Small intestine (tissue), 7 donors: ENCODE measurements at regions not wholly inside any gene's neighbourhood (a gene's known extent, or its start where the extent isn't known, plus 50 kb on each side); places are given as distances from the start of the nearest gene placed in this dataset.

Experiments used
- DNase-seq, 2 donors: peaks; one replicate each; pipeline versions ENCODE4 v3.0.0 to v3.0.0-alpha.2; 2013
- FAIRE-seq: peaks from 2 replicates; lab custom pipeline; 2012; peaks lifted over from hg19 to GRCh38; lab: Jason Lieb, UNC
- H3K27ac ChIP-seq, 3 donors: one replicate each; pipeline ENCODE4 v1.5.1; 2013; ENCODE audit warnings: low read length in 2 of 3, mild to moderate bottlenecking in 2 of 3, control low read depth in 1 of 3, inconsistent platforms in 1 of 3, low read depth in 1 of 3, moderate library complexity in 1 of 3
- H3K27me3 ChIP-seq, 3 donors: one replicate each; pipeline ENCODE4 v1.6.1; 2013; ENCODE audit warnings: low read length in 3 of 3, inconsistent platforms in 1 of 3; ENCODE audit not compliant: control insufficient read depth in 3 of 3, insufficient read depth in 3 of 3
- H3K36me3 ChIP-seq, 3 donors: one replicate each; pipeline ENCODE4 v1.6.1; 2013; ENCODE audit warnings: low read length in 3 of 3, inconsistent platforms in 1 of 3, low read depth in 1 of 3, mild to moderate bottlenecking in 1 of 3, moderate library complexity in 1 of 3; ENCODE audit not compliant: control insufficient read depth in 3 of 3, insufficient read depth in 2 of 3
- H3K4me1 ChIP-seq, 3 donors: one replicate each; pipeline ENCODE4 v1.6.1; 2013; ENCODE audit warnings: low read length in 2 of 3, inconsistent platforms in 1 of 3, low read depth in 1 of 3, mild to moderate bottlenecking in 1 of 3, moderate library complexity in 1 of 3; ENCODE audit not compliant: control insufficient read depth in 3 of 3, insufficient read depth in 2 of 3
- H3K4me3 ChIP-seq, 3 donors: one replicate each; pipeline ENCODE4 v1.5.1; 2013; ENCODE audit warnings: low read length in 3 of 3, control low read depth in 1 of 3, inconsistent platforms in 1 of 3, low read depth in 1 of 3, mild to moderate bottlenecking in 1 of 3, moderate library complexity in 1 of 3
- H3K9me3 ChIP-seq, 2 donors: one replicate each; pipeline ENCODE4 v1.6.1; 2013; ENCODE audit warnings: low read depth in 1 of 2, low read length in 1 of 2; ENCODE audit not compliant: control insufficient read depth in 2 of 2, insufficient read depth in 1 of 2
- WGBS, 3 donors: extraction: QIAGEN DNeasy Blood & Tissue Kit; methylation state at CpG; one replicate each; pipeline ENCODE4 v1.1.7; 2013; 5-methylcytosine and 5-hydroxymethylcytosine counted together
- donor health status: healthy with polysubstance abuse.
- donor health status: control.
- donor health status: control.
- donor health status: Bipolar disorder and iron deficiency.
- donor health status: healthy.

DNA sequence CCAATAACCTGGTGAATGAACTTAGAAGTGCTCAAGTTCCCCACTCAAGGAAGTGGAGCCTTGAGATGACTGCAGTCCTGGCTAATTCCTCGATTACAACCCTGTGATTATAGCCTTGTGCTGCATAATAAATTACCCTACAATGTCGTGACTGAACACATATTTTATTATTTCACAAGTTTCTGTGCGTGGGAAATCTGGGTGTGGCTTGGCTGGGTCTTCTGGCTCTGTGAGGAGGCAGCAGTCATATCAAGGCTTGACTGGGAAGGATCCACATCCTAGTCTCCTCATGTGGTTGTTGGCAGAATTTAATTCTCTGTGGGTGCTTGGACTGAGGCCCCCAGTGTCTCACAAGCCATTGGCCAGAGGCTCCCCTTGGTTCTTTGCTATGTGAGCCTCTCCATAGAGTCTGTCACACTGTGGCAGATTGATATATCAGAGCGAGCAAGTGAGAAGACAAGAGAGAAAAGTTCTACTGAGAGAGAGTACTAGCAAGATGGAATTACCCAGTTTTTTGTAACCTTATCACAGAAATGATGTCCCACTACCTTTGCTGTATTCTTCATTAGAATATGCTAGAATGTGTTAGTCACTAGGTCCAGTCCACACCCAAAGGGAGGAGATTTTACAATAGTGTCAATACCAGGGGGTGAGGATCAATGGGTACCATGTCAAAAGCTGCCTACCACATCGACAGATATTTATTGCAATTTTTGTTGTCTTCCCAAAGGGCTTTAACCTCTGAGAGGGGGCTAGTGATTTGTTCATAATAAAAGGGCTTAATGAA is 102.8 kb upstream of the TBC1D5 start:
- no peak for DNase-seq
- H3K36me3 ChIP-seq = no peaks in the 10 kb centered on the region
- no peaks in the 10 kb centered on the region for H3K9me3 ChIP-seq
- 27 to 48% (median 33%) methylated on average over 5 of the region's 5 CpGs for WGBS, 3 donors
- H3K4me3 ChIP-seq = no peak overlapping the region
- no peaks in the 10 kb centered on the region for H3K27me3 ChIP-seq
- H3K27ac ChIP-seq = no peak overlapping the region
- H3K4me1 ChIP-seq = no peaks in the 10 kb centered on the region
- no peak for FAIRE-seq

DNA sequence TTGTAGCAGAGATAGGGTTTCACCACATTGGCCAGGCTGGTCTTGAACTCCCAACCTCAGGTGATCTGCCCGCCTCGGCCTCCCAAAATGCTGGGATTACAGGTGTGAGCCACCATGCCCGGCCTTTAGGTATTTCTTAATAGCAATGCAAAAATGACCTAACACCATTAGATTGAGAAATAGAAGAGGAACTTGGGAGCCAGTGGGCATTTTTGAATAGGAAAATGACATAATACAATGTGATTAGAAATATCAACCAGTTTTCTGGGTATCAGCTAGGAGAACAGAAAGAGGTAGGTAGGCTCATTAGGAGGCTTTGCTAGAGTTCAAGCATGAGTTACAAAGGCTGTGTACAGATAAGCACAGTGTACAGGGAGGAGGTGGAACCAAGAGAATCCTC is 101.8 kb upstream of the TBC1D5 start:
- 97 to 99% (median 98%) methylated on average over 3 of the region's 3 CpGs for WGBS, 3 donors
- FAIRE-seq (no peak), DNase-seq (no peak)
- no peaks in the 10 kb centered on the region for H3K36me3 ChIP-seq
- H3K4me1 ChIP-seq = no peaks in the 10 kb centered on the region
- H3K4me3 ChIP-seq = no peak overlapping the region
- H3K27ac ChIP-seq = no peak overlapping the region
- H3K9me3 ChIP-seq = no peaks in the 10 kb centered on the region
- H3K27me3 ChIP-seq = no peaks in the 10 kb centered on the region

DNA sequence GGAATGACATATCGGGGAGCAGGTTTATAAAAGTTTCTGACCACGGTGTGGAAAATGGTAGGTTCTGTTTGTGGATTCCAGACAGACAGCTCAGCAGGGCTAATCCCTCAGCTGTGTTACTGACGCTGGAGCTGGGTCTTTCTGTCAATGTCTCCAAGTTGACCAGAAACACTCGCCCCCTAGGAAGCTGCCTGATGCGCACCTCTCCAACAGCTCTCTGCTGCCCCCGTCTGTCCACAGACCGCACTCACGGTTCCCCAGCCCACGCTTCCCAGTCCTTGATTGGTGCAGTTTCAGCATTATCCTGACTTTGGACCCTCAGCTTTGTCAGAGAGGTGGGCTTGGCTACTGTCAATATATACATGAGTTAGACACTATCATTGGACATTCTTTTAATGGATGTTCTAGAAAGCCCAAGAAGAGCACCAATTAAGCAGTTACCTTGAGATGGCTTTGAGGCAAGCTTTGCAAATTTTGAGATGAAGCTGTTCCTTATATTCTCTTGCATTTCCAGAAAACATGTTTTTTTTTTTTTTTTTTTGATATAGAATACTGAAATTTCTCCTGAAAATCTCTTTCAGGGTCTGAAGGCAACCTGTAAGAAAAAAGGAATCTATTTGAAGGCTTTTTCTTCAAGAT is 98.9 kb upstream of the TBC1D5 start:
- H3K27ac ChIP-seq = no peak overlapping the region
- FAIRE-seq (no peak), DNase-seq (peak; percentile 51 to 67)
- no peaks in the 10 kb centered on the region for H3K36me3 ChIP-seq
- 12 to 14% (median 12%) methylated on average over 9 of the region's 9 CpGs for WGBS, 3 donors
- H3K4me3 ChIP-seq = no peak overlapping the region
- no peaks in the 10 kb centered on the region for H3K27me3 ChIP-seq
- no peaks in the 10 kb centered on the region for H3K9me3 ChIP-seq
- no peaks in the 10 kb centered on the region for H3K4me1 ChIP-seq

DNA sequence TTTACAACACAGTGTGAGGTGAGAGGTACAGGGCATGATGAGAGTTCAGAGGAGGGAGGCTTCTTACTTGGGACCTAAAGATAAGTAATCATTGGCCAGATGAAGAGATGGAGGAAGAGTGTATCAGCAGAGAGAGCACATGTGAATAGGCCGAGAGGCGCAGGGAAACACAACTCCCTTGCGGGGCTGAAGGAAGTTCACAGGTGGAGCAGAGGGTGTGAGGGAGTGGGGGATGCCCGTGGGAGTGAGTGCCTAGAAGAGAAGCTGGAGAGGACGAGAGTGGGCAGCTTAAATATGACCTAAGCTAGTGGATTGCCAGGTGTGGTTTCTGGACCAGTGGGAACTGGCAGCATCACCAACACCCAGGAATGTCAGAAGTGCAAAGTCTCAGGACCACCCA is 98.2 kb upstream of the TBC1D5 start:
- FAIRE-seq (no peak), DNase-seq (no peak)
- H3K36me3 ChIP-seq = no peaks in the 10 kb centered on the region
- H3K27me3 ChIP-seq = no peaks in the 10 kb centered on the region
- no peaks in the 10 kb centered on the region for H3K9me3 ChIP-seq
- WGBS, 3 donors = 75 to 85% (median 78%) methylated on average over 5 of the region's 5 CpGs
- no peaks in the 10 kb centered on the region for H3K4me1 ChIP-seq
- no peak overlapping the region for H3K4me3 ChIP-seq
- no peak overlapping the region for H3K27ac ChIP-seq

GRCh38 chr3:17840126-17840525 is 97.7 kb upstream of the TBC1D5 start:
- no peak for FAIRE-seq
- no peak for DNase-seq
- H3K27ac ChIP-seq = no peak overlapping the region
- H3K4me1 ChIP-seq = no peaks in the 10 kb centered on the region
- H3K36me3 ChIP-seq = no peaks in the 10 kb centered on the region
- H3K27me3 ChIP-seq = no peaks in the 10 kb centered on the region
- 88 to 93% (median 91%) methylated on average over 4 of the region's 4 CpGs for WGBS, 3 donors
- H3K9me3 ChIP-seq = no peaks in the 10 kb centered on the region
- no peak overlapping the region for H3K4me3 ChIP-seq

DNA sequence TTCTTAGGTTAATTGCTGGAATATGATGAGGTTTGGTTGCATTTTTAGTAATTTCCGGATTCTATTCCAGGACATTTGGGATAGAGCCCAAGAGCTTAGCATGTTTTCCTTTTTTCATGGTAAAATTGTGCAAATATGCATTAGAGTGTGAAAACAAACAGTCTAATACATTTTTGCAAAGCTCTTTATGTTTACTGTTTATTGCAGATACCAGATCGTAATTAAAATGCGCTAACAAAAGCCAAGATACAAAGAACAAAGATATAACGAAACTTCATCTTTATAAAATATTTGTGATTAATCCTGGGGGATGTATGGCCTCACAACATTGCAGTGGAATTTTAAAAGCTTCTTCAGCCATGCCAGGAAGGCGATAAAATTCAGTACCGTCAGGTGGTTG is 94.5 kb upstream of the TBC1D5 start:
- no peaks in the 10 kb centered on the region for H3K4me1 ChIP-seq
- peaks cover 0 to 3% (median 0%) of the 10 kb centered on the region in 3 donors for H3K27me3 ChIP-seq
- no peak for FAIRE-seq
- no peaks in the 10 kb centered on the region for H3K36me3 ChIP-seq
- H3K4me3 ChIP-seq = no peak overlapping the region
- H3K27ac ChIP-seq = no peak overlapping the region
- H3K9me3 ChIP-seq = no peaks in the 10 kb centered on the region
- WGBS, 3 donors = 76 to 83% (median 81%) methylated on average over 6 of the region's 6 CpGs
- DNase-seq = no peak

- H3K27ac ChIP-seq = no peak overlapping the region
- FAIRE-seq = no peak
- no peaks in the 10 kb centered on the region for H3K9me3 ChIP-seq
- no peak overlapping the region for H3K4me3 ChIP-seq
- WGBS, 3 donors = 69 to 85% (median 81%) methylated on average over 3 of the region's 3 CpGs
- H3K27me3 ChIP-seq = peaks cover 0 to 3% (median 0%) of the 10 kb centered on the region in 3 donors
- DNase-seq = no peak
- H3K4me1 ChIP-seq = no peaks in the 10 kb centered on the region
- H3K36me3 ChIP-seq = no peaks in the 10 kb centered on the region
Measured at GRCh38 chr3:17836092-17836491, 93.7 kb upstream of the TBC1D5 start.

DNA sequence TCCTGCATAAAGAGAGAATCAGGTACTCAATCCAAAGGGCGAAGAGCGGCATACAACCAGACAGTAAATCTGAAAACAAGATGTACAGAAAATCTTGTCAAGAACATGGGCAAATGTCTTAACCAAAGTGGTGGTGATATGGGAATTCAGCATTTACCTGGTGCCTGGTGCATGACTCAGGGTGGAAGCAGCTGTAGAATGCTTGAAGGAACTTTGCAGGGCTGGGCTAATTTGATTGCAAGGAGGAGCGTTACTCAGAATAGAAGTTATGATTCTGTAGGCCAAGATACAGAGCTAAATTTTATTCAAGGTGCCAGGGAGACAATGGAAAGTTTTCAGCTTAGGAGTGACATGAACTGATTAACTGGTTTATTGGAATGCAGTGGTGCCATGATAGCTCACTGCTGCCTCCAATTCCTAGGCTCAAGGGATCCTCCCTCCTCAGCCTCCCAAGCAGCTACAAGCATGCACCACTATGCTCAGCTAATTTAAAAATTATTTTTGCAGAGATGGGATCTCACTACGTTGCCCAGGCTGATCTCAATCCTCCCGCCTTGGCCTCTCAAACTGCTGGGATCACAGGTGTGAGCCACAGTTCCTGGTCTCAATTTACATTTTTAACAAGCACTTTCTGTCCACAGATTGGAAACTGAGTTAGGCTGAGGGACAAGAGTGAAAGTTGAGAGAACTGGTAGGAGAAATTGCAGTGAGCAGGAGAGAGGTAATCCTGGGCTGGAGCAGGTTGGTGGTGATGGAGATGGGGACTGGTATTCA is 91.5 kb upstream of the TBC1D5 start:
- Histone ChIP-seq H3K36me3 (no peaks in the 10 kb centered on the region), H3K9me3 (no peaks in the 10 kb centered on the region), H3K4me1 (no peaks in the 10 kb centered on the region), H3K27me3 (peaks cover 0 to 3% (median 0%) of the 10 kb centered on the region in 3 donors), H3K4me3 (no peak overlapping the region), H3K27ac (no peak overlapping the region)
- 90 to 94% (median 91%) methylated on average over 5 of the region's 5 CpGs for WGBS, 3 donors
- DNase-seq (no peak), FAIRE-seq (no peak)
